ENCODE measurements at regions not wholly inside any gene's neighbourhood (a gene's known extent, or its start where the extent isn't known, plus 50 kb on each side); places are given as distances from the start of the nearest gene placed in this dataset.

DNA sequence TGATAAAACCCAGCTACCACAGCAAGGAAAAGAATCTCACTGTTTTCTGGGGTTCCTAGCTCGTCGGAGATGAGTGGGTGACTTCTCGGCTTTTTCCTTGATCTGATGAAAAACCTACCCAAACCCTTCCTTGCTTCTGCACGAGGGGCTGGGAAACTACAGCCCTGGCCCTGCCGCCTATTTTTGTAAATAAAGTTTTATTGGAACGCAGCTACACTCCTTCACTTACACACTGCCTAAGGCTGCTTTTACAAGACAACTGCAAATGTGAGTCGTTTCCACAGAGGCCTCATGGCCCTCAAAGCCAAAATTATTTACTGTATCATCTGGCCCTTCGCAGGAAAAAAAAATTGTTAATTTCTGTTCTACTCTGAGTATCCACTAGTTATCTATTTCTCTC, 116.0 kb upstream of the TMPRSS2 start:
- no peaks in the 10 kb centered on the region for H3K79me2 ChIP-seq (ENCODE audit: insufficient read depth, low read length)
- no peaks in the 10 kb centered on the region; the same call in 1 of the 2 replicates for H3K9me3 ChIP-seq (ENCODE audit: low read length)
- no peaks in the 10 kb centered on the region for H3K9me2 ChIP-seq (ENCODE audit: low read depth, low read length)
- H3K36me3 ChIP-seq (ENCODE audit: insufficient read depth, low read length): no peaks in the 10 kb centered on the region; the same call in 1 of the 2 replicates
- no peak overlapping the region for H3K27ac ChIP-seq (ENCODE audit: low read depth, low read length, poor library complexity, severe bottlenecking)
- no peak overlapping the region for H3K4me2 ChIP-seq (ENCODE audit: low read length)
- TF ChIP-seq, protein P1, sequence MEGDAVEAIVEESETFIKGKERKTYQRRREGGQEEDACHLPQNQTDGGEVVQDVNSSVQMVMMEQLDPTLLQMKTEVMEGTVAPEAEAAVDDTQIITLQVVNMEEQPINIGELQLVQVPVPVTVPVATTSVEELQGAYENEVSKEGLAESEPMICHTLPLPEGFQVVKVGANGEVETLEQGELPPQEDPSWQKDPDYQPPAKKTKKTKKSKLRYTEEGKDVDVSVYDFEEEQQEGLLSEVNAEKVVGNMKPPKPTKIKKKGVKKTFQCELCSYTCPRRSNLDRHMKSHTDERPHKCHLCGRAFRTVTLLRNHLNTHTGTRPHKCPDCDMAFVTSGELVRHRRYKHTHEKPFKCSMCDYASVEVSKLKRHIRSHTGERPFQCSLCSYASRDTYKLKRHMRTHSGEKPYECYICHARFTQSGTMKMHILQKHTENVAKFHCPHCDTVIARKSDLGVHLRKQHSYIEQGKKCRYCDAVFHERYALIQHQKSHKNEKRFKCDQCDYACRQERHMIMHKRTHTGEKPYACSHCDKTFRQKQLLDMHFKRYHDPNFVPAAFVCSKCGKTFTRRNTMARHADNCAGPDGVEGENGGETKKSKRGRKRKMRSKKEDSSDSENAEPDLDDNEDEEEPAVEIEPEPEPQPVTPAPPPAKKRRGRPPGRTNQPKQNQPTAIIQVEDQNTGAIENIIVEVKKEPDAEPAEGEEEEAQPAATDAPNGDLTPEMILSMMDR (IDR thresholded peaks at IDR 0.05; ENCODE audit: low read length): no peak
- no peak for TF ChIP-seq EZH2 (IDR thresholded peaks at IDR 0.05; ENCODE audit: borderline replicate concordance, low read length)
- H4K20me1 ChIP-seq (ENCODE audit: insufficient read depth, low read length): no peaks in the 10 kb centered on the region
- no peaks in the 10 kb centered on the region for H3K4me1 ChIP-seq (ENCODE audit: insufficient read depth, low read length, severe bottlenecking)
- H2AFZ ChIP-seq (ENCODE audit: low read length): no peak overlapping the region
- no peaks in the 10 kb centered on the region for H3F3A ChIP-seq (ENCODE audit: insufficient read depth, low read length)
- no peak overlapping the region for H3K9ac ChIP-seq (ENCODE audit: low read length)
- H3K27me3 ChIP-seq (ENCODE audit: insufficient read depth, low read length): peaks cover 31% of the 10 kb centered on the region; the same call in 1 of the 2 replicates
- H3K4me3 ChIP-seq (ENCODE audit: low read depth, low read length, poor library complexity, severe bottlenecking): no peak overlapping the region

DNA sequence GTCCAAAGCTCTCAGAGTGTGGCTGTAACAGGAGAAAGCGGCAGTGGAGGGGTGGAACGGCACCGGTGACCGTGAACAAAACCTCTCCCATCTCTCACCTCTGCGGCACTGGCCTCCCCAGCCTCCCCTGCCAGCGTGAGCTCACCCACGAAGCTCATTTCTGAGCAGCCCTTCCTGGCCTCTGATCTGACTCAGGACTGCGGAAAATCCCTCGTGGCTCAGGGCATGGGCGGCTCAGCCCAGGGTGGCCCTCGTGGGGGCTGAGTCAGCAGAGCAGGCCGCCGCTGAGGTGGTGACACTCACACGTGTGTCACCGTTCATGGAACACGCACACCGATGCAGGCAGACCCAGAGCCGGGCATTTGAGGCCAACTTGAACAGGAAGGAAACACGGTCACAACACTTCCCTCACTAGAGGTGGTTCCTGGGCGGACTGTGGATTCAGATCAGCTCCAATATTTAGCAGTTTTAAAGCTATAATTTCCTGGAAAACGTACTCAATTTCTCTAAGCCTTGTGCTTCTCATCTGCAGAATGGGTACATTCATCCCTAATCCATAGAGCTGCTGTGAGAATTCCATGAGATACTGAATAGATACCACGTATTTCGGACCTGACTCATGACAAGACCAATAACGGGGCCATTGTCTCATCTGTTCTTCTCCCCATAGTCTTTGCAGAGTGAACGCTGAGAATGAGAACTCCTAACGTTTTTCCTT, 115.0 kb upstream of the TMPRSS2 start:
- H3K27ac ChIP-seq (ENCODE audit: low read depth, low read length, poor library complexity, severe bottlenecking): no peak overlapping the region
- TF ChIP-seq, protein P1 (IDR thresholded peaks at IDR 0.05; ENCODE audit: low read length): no peak
- no peak for TF ChIP-seq EZH2 (IDR thresholded peaks at IDR 0.05; ENCODE audit: borderline replicate concordance, low read length)
- no peak overlapping the region for H3K9ac ChIP-seq (ENCODE audit: low read length)
- no peaks in the 10 kb centered on the region for H3K9me2 ChIP-seq (ENCODE audit: low read depth, low read length)
- H2AFZ ChIP-seq (ENCODE audit: low read length): no peak overlapping the region
- no peaks in the 10 kb centered on the region; the same call in 1 of the 2 replicates for H3K9me3 ChIP-seq (ENCODE audit: low read length)
- H3K4me3 ChIP-seq (ENCODE audit: low read depth, low read length, poor library complexity, severe bottlenecking): no peak overlapping the region
- no peaks in the 10 kb centered on the region for H3K79me2 ChIP-seq (ENCODE audit: insufficient read depth, low read length)
- no peaks in the 10 kb centered on the region; the same call in 1 of the 2 replicates for H3K36me3 ChIP-seq (ENCODE audit: insufficient read depth, low read length)
- H3K27me3 ChIP-seq (ENCODE audit: insufficient read depth, low read length): peaks cover 27% of the 10 kb centered on the region; the same call in 1 of the 2 replicates
- no peaks in the 10 kb centered on the region for H4K20me1 ChIP-seq (ENCODE audit: insufficient read depth, low read length)
- H3F3A ChIP-seq (ENCODE audit: insufficient read depth, low read length): no peaks in the 10 kb centered on the region
- H3K4me2 ChIP-seq (ENCODE audit: low read length): no peak overlapping the region
- no peaks in the 10 kb centered on the region for H3K4me1 ChIP-seq (ENCODE audit: insufficient read depth, low read length, severe bottlenecking)

DNA sequence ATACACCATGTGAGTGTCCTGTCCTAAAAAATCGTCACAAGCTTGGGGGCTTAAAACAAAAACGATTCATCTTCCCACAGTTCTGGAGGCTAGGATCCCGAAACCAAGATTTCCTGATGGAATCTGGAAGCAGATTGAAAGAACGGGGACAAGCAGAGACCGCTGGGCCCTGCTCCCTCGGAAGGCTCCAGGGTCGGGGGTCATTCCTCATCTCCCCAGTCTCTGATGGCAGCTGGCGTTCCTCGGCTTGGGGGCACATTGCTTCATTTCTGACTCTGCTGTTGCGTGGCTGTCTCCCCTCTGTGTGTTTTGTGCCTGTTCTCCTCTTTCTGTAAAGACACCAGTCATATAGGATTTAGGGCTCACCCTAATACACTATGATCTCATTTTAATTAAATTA, 114.2 kb upstream of the TMPRSS2 start:
- Histone ChIP-seq H3K27ac (ENCODE audit: low read depth, low read length, poor library complexity, severe bottlenecking) (no peak overlapping the region), H3F3A (ENCODE audit: insufficient read depth, low read length) (no peaks in the 10 kb centered on the region), H3K79me2 (ENCODE audit: insufficient read depth, low read length) (no peaks in the 10 kb centered on the region), H3K36me3 (ENCODE audit: insufficient read depth, low read length) (no peaks in the 10 kb centered on the region; the same call in 1 of the 2 replicates), H2AFZ (ENCODE audit: low read length) (no peak overlapping the region), H3K27me3 (ENCODE audit: insufficient read depth, low read length) (peaks cover 27% of the 10 kb centered on the region; the same call in 1 of the 2 replicates), H4K20me1 (ENCODE audit: insufficient read depth, low read length) (no peaks in the 10 kb centered on the region), H3K9ac (ENCODE audit: low read length) (no peak overlapping the region), H3K4me3 (ENCODE audit: low read depth, low read length, poor library complexity, severe bottlenecking) (no peak overlapping the region), H3K9me3 (ENCODE audit: low read length) (no peaks in the 10 kb centered on the region; the same call in 1 of the 2 replicates), H3K4me1 (ENCODE audit: insufficient read depth, low read length, severe bottlenecking) (no peaks in the 10 kb centered on the region), H3K9me2 (ENCODE audit: low read depth, low read length) (no peaks in the 10 kb centered on the region), H3K4me2 (ENCODE audit: low read length) (no peak overlapping the region)
- TF ChIP-seq, protein P1 (IDR thresholded peaks at IDR 0.05; ENCODE audit: low read length): no peak
- TF ChIP-seq EZH2 (IDR thresholded peaks at IDR 0.05; ENCODE audit: borderline replicate concordance, low read length): no peak

Data from OCI-LY1 (cell line).